EL (cell line): ENCODE measurements at regions not wholly inside any gene's neighbourhood (a gene's known extent, or its start where the extent isn't known, plus 50 kb on each side); places are given as distances from the start of the nearest gene placed in this dataset.

ENCODE experiments used
- DNase-seq: peaks from one replicate; pipeline ENCODE4 v3.0.0-alpha.2; 2016

DNA sequence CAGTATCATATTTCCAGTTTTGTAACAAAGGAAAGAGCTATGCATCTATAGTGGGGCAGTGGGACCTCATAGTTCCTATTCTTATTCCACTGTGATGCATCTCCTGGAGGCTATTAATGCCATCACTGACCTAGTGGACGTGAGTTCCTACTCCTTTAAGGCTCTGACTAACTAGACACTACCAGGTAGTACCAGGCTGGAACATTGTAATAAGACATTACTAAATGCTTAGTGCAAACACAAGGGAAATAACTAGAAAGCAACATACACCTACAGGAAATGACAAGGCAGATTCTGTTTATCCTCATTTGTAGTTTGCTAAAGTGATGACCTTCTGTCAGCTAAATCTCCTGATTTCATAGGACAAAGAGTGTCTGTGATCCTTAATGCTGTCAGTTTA, 192.5 kb downstream of the POSTN start:
- DNase-seq: no peak

DNA sequence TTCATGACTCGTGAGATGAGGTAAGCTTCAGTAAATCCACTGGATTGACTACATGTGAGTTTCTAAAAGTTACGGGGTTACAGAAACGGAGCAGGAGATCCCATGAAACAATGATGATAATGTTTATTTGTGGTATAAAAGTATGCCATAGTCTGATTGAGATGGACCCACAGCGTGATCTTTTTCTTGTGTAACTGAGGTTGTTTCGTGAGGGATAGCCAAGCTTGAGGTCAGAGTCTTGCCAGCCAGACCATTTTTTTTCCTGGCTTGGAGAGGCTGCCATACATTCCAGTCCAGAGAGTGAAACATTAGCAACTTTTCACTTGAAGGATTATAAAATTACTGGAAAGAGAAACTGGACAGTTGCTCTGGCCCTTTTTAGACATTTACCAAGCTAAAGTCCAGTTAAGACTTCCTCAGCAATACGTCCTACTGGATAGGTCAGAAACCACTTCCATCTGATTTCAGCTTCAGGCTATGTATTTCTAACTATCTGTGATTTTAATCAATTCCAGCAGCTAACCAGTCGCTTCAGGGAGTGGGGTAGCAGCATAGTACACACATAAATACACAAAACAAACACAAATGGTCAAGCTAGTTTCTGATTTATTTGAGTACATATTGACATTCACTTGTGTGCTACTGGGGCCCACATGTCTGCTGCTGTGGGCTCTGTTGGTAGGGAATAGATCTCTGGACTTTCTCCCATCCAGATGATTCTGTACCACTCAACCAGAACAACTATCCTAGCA, 194.6 kb downstream of the POSTN start:
- peak; percentile 79 for DNase-seq

DNA sequence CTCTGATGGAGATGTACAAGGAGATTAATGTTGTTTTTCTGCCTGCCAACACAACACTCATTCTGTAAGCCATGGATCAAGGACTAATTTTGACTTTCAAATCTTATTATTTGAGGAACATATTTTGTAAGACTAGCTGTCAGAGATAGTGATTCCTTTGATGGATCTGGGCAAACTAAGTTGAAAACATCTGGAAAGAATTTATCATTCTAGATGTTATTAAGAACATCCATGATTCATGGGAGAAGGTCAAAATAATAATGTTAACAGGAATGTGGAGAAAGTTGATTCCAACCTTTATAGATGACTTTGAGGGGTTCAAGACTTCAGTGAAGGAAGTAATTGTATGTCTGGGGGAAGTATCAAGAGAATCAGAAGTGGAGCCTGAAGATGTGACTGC, 196.8 kb downstream of the POSTN start:
- no peak for DNase-seq

DNA sequence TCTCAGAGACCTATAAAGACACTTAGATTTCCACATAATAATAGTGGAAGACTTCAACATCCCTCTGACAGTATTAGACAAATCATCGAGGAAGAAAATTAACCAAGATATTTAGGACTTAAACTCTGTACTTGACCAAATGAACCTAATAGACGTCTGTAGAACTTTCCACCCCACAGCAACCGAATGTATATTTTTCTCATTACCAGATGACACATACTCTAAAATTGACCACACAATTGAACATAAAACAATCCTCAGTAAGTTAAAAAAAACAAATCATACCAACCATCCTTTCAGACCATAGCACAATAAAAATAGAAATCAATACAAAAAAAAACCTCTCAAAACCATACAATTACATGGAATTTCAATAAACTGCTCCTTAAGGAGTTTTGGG, 201.0 kb downstream of the POSTN start:
- DNase-seq: no peak

DNA sequence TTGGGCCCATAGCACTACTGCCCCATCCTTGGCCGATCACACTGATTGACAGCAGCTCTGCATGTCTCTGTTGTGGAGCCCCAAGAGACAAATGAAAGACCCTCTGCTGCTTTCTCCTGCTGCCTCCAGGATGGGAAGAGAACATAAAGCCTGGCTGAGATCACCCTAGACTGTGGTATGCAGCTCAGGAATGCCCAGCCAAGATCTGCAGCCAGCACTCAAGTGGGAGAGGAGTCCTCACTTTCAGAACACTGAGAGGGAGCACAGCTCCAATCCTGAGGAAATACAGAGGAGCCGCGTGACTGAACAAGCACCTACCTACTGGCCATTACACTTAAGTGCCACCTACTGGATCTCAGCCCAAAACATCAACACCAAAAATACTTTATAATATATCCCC, 203.0 kb downstream of the POSTN start:
- no peak for DNase-seq

DNA sequence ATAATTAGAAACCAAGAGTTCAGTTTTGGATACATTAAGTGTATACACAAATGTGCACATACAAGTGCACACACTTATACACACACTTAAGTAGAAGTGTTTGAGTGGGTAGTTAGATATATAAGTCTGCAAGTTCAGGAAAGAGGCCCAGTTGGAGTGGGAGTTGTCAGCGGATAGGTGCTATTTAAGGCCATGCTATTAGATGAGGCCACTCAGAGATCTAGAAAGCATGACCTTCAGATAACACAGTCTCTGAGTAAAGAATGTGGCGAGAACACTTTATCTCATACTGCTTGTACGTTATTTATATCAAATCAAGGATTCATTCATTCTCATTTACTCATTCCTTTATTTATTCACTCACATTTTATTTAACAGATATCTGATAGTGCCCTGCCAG, 206.2 kb downstream of the POSTN start:
- no peak for DNase-seq

DNA sequence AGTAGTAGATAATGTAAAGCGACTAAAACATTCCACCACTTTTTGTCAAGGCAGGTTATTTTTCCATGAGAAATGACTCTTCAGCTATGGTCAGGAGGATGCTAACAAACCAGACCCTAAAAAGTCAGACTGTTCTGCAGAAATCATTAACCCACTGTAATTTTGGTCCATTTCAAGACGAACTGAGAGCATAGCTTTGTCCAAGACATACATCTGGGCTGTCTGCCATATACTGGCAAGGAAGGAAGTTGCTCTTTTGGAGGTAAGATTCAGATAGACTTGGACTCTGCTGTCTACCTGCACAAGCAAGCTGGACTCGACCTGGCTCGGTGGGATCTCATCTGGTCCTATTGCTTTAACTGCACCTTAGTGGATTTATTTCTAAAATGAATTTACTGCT, 207.8 kb downstream of the POSTN start:
- DNase-seq: no peak

DNA sequence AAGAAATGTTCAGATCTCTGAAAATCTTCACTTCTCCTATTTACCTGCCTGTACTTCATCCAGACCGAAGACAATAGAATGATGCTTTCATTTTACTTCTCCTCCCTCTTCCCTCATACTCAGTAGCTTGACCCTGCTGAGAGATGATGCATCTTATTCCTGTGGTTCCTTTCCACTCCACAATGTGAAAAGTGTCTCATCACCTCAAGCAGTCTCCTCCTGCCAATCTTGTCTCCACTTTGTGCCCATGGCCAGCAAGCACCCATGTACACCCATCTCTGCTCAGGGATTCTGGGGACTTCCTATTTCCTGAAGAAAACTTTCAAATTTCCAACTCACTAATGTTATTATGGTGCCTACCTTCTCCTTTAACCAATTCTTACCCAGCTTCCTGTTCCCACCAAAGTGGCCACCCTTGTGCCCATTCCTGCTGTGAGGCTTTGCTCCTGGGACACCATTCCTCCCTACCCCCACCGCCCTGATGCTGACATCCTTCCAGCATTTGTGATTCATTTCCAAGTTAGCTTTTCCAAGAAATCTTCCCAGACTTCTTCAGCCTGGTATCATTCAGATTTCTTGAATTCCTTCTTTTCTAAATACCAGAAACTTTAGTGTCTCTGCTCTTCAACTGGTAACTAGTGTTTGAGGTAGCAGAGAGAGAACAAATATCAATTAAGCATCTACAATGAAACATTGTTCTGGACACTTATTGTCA, 212.5 kb downstream of the POSTN start:
- peak; percentile 59 for DNase-seq

DNA sequence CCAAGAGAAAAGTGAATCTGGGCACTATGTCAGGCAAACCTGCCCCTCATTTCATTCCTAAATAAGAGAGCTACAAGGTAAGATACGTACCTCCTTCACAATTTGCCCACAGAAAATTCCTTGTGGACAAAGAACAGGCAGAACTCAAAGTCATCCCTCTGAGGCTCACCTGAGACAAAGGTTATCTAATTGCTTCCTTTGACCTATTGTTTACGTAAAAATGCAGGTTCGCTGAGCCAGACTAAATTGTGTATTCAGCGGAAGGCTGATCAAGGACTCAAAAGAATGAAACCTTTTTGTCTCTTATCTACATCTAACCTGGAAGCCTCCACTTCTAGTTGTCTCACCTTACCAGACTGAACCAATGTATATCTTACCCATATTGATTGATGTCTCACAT, 213.3 kb downstream of the POSTN start:
- no peak for DNase-seq

DNA sequence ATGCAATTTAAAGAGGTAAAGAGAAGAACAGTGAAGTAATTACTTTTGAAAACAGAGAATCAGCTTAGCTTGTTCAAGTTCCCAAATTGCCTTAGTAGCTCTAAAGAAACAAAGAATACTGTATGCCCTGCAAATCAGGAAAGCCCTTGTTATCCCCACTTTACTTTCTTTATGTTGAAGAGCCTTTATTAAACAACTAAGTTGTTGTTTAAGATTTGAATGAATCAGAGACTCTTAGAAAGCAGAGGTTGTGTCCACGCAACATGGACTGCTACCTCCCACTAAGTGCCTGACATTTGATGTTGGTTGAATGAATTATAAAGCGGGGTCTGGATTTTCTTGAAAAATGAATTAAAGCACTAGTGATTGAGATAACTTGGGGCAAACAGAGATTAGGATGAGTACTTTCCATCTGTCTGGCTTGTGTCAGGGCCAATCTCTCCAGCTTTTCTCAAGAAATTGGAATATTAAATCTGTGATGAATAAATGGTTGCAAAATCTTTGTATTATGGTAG, 214.7 kb downstream of the POSTN start:
- DNase-seq: no peak

DNA sequence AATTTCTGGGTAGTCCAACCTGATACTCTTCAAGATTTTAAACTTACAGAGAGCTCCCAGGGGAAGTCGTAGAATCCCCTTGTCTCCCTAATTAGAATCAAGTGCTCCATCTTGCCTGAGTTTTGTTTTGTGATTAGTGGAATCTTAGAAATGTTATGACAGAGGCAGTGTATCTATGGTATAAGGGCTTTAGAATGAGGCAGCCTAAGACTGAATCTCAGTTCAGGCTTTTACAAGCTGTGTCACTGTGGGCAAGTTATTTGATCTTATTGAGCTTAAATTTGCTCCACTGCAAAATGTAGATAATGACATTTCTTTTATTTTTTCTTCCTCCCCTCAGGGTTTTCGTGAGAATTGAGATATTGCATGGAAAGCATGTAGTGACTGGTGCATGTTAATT, 215.5 kb downstream of the POSTN start:
- peak; percentile 8 for DNase-seq

DNA sequence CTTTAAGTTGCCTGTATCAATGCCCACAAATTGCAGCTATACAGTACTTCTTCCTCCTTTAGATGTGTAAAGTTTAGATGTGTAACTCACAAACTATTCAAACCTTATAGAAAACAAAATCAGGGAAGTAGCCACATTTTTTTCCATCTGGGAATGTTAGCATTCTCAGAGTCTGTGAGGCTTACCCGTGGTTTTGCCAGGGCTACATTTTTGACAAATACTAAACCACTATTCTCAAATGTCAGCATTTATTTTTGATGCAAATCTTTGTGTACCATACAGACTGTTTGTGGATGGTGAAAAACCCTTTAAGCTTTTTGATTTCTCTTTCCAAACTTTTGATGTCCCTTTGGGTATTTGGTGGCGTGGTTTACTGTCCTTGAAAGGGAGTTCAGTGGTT, 216.4 kb downstream of the POSTN start:
- DNase-seq: peak; percentile 5

DNA sequence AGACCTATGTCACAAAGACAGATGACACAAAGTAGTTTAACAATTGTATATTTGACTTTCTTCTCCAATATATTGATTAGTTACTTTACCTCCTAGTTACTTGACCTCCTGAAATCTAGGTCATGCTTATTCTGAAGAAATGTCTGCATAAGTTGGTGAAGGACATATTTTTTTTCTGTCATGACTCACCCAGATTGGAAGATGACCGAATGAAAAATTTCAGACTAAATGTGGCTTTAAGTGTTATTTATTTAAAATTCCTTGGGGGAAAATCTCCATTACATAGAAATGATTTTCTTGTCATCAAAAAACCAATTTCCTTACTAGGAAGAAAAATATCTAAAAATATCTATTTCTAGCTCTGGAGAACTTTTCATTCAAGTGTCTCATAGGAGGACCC, 217.1 kb downstream of the POSTN start:
- DNase-seq: no peak

DNA sequence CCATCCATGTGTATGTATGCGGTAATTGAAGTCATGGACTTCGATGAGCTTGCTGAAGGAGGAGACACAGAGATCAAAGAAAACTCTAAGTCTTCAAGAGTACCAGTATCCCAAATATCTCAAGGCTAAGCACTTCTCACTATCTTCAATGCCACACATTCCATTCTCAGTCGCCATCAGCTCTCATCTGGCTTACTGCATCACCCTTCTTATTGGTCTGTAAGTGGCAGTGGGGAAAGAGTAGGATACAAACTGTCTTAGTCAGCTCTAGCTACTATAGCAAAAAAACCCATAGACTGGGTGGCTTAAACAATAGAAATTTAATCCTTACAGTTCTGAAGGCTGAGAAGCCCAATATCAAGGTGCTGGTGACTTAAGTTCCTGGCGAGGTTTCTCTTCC, 218.7 kb downstream of the POSTN start:
- DNase-seq: peak; percentile 15

DNA sequence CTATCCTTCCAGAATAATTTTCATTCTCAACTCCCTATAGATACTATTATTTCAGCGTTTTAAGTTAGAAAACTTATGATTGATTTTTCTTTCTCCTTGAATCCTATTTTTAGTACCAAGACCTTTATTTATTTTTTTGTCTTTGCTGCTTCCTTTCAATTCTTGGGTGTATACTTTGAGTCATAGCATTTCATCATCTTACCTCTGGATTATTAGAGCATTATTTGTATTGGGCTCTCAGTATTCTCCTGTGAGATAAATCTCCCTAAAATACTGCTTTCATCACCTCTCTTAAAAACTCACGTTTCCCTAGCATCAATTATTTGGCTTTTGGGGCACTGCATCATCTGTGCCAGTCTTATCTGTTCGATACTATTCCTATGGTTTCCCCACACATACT, 222.8 kb downstream of the POSTN start:
- no peak for DNase-seq

DNA sequence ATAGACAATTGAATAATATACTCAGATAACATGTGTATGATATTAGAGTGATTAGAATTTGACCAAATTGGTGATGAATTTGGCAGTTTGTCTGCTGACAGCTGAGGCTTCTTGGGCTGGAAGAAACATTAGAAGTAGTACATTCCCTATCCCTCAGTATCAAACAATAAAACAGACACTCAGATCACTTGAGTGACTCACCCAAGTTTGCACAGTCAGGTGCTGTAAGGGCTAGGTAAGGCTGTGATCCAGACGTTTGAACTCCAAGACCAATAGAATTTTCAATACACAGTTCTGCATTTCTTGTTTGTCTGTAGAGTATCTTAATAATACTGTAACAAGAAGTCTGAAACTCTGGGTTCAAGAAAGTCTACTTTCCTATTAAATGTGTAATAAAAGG, 223.5 kb downstream of the POSTN start:
- DNase-seq: no peak

DNA sequence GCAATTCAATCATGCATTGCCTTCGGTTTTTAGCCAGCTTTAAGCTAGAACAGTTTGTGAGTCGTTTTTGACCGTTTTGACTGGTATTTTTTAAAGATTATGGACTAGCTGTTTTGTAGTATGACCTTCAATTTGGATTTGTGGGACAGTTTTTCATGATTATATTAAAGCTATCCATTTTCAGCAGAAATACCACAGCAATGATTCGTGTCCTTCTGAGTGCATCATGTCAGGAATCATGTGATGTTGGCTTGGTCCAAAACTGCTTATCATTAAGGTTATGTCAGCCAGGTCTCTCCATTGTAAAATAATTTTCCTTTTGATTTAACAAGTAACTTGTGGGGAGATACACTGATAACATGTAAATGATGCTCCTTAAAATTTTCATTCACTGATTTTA, 229.0 kb downstream of the POSTN start:
- DNase-seq: peak; percentile 52

DNA sequence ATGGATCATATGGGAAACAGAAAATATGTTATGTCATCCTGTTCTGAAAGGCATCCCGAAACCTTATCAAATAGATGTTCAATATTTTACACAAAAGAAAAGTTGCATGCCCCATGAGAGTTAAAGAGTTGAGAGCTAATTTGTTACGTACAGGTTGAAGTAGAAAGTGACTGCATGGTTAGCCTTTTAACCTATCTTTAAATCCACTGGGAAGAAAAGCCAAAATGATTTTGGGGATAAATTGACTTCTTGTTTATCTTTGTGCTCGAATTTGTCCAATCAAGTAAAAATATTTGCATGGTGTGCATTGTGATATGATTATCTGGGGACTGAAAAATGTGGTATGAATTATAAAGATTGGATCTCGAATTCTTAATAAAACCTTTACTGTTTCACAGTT, 230.1 kb downstream of the POSTN start:
- DNase-seq: no peak

DNA sequence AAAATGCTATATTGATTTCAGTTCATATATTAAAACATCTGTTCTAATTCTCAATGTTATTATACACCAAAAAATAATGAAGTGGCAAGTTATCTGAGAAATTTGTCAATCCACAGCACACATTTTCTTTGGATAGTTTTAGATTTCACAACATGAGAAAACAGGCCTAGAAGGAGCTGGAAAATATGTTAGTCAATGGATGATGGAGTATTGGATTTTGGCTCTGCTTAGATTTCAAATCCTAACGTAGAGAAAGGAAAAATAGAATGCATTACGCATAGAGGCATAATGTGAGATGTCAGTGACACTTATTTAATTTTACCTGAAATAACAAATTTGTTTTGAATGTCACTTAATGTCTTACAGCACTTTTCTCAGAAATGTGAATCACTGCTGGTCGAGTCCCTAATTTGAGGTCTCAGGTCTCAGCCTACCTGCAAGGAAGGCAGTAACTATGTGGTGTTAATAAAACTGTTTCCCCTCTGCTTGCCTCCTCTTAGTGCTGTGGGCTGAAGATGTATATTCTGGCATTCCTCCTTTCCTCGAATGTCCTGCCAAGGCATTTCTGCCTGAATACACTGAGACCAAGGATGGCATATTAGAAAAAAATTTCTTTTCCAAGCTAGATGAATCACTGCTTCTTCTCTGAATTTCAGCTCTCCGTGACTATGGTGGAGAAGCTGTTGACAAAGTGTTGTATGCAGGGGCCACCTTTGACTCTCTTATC, 232.4 kb downstream of the POSTN start:
- DNase-seq: no peak

DNA sequence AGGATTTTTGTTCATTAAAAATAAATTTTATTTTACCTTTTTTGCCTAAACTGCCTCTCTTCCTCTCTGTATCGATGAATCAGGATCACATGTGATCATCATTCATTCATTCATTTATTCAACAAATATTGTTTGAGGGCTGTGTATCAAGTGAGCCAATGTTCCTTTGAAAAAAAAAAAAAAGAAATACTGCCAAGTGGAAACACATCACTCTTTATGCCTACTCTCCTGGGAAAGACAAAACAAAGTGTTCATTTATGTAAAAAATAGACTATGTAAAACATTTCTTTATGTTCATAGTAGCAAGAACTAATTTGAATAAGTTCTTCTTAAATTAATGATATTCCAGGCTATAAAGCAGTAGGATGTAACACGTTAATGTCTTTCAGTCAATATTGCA, 233.1 kb downstream of the POSTN start:
- DNase-seq: no peak

DNA sequence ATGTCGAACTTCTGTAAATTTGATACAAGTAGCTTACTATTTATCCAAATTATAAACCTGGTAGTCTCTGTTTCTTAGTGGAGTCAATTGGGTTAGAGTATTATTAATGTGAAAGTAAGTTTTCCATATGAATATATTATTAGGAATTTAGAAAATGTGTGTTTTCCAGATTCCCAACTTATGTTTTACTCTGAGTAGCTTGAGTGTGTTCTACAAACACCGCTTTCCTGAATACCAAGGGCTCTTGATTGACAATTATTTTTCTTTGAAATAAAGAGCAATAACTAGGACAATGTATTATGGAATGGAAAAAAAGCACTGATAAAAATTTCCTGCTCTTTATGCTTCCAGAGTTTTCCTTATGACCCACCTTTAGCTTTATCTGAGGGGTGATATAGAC, 233.6 kb downstream of the POSTN start:
- peak; percentile 5 for DNase-seq

DNA sequence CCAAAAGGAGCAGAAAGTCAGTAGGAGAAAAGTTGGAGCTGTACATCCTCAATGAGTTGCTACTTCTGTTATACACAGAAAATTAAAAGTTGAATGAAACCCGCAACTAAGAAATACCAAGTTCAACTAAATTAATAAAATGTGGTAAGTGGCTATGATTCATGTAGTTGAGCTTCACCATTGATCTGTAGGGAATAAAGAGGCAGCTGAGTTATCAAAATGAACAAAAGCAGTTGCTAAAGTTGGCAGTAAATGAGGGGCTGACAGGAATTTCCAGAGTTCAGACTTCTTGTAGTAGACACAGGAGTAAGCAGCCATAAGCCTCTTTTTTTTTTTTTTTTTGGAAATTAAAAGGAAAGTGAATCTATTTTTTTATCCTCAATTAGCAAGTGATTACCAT, 234.6 kb downstream of the POSTN start:
- no peak for DNase-seq

DNA sequence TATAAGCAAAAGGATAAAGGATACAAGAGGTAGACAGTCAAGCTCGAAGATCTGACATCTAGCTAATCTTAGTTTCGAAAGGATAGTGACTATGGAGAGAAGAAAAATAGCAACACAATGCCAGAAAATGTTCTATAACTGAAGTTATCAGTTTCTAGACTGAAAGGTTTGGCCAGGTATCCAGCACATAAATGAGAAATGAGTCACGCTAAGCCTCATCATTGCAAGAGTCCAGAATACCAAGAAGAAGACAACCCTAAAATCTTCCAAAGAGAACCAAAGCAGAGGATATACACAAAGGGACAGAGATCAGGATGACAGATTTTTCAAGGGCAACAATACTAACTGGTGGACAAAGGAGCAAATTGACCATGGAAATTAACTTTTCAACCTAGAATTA, 237.0 kb downstream of the POSTN start:
- DNase-seq: no peak

DNA sequence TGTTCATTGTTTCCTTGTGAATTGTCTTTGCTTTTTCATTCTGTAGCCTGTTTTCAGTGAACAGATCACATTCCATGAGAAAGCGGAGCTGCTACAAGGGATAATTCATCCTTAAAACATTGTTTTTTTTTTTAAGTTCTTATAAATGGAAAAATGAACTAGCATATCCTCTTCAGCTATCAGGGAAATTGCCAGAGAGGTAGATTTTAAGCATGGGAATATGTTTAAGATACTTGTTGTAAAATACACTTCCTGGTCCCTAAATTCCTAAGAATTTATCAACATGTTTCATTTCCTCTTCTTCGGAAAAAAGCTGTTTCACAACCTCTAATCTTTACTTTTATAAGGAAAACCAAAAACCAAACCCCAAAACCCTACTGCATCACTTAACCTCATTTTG, 238.0 kb downstream of the POSTN start:
- peak; percentile 46 for DNase-seq
